ENCODE measurements at regions not wholly inside any gene's neighbourhood (a gene's known extent, or its start where the extent isn't known, plus 50 kb on each side); places are given as distances from the start of the nearest gene placed in this dataset.

DNA sequence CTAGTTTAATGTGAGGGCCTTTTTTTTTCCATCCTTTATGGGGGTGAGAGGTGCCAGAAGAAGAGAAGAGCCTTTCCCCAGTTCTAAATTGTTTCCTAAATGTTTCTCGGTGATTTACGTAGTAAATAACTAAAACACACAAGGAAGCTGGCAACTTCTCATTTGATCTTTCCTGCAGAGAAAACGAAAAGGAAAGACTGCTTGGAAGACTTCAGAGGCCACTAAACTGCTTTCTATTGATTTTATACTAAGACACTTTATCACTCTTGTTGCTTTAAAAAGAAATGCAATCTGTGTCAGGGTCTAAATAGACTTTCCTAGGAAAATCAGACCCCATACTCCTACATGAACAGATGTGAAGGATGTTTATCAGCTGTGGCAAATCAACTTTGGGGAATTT, 52.1 kb upstream of the KAZN start:
- TF ChIP-seq, protein P1, sequence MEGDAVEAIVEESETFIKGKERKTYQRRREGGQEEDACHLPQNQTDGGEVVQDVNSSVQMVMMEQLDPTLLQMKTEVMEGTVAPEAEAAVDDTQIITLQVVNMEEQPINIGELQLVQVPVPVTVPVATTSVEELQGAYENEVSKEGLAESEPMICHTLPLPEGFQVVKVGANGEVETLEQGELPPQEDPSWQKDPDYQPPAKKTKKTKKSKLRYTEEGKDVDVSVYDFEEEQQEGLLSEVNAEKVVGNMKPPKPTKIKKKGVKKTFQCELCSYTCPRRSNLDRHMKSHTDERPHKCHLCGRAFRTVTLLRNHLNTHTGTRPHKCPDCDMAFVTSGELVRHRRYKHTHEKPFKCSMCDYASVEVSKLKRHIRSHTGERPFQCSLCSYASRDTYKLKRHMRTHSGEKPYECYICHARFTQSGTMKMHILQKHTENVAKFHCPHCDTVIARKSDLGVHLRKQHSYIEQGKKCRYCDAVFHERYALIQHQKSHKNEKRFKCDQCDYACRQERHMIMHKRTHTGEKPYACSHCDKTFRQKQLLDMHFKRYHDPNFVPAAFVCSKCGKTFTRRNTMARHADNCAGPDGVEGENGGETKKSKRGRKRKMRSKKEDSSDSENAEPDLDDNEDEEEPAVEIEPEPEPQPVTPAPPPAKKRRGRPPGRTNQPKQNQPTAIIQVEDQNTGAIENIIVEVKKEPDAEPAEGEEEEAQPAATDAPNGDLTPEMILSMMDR (IDR thresholded peaks at IDR 0.05; ENCODE audit: insufficient read depth, low read length, poor library complexity, severe bottlenecking) = no peak
- Histone ChIP-seq H3K27me3 (replicated peaks; ENCODE audit: control insufficient read depth, insufficient read depth, low read length) (no peaks in the 10 kb centered on the region), H3K4me3 (replicated peaks; ENCODE audit: low read depth, low read length) (no peak overlapping the region), H3K36me3 (ENCODE audit: control insufficient read depth, insufficient read depth, low read length) (no peaks in the 10 kb centered on the region)
- DNase-seq (ENCODE audit: extremely low read depth, insufficient read length) = no peak
